Breast epithelium (tissue), 4 donors: ENCODE measurements at regions not wholly inside any gene's neighbourhood (a gene's known extent, or its start where the extent isn't known, plus 50 kb on each side); places are given as distances from the start of the nearest gene placed in this dataset.

Experiments
- DNase-seq, 2 donors: peaks; one replicate each; pipeline ENCODE4 v3.0.0-alpha.2; 2019; ENCODE audit warnings: low spot score in 2 of 2
- H3K27ac ChIP-seq, 2 donors: fragments of 200-600 bp; sonication (generic) in 1 of 2; one replicate each; pipeline ENCODE4 v1.5.1; 2016 to 2019; ENCODE audit warnings: mild to moderate bottlenecking in 1 of 2
- H3K27me3 ChIP-seq, 2 donors: fragments of 200-600 bp; sonication (generic) in 1 of 2; one replicate each; pipeline versions ENCODE4 v1.5.1 to v1.6.0; 2017 to 2019; ENCODE audit warnings: control low read depth in 1 of 2, mild to moderate bottlenecking in 1 of 2
- H3K36me3 ChIP-seq: fragments of 200-600 bp; one replicate; pipeline ENCODE4 v1.5.1; 2019
- H3K4me1 ChIP-seq, 2 donors: fragments of 200-600 bp; sonication (generic); one replicate each; pipeline ENCODE4 v1.5.1; 2016 to 2019; ENCODE audit warnings: control low read depth in 1 of 2
- H3K4me3 ChIP-seq, 3 donors: fragments of 200-600 bp; sonication (generic); 1 replicate in 2 of 3; 2 replicates in 1 of 3; pipeline ENCODE4 v1.5.1; 2016 to 2019; ENCODE audit warnings: mild to moderate bottlenecking in 3 of 3, moderate library complexity in 2 of 3
- H3K9me3 ChIP-seq, 2 donors: fragments of 200-600 bp; sonication (generic) in 1 of 2; one replicate each; pipeline ENCODE4 v1.5.1; 2016 to 2019; ENCODE audit warnings: control low read depth in 1 of 2
- CTCF ChIP-seq, 3 donors: fragments of 450-650 bp; IDR thresholded peaks; one replicate each; pipeline ENCODE4 v1.5.1; 2016 to 2017; ENCODE audit warnings: antibody characterized with exemption in 3 of 3, mild to moderate bottlenecking in 3 of 3, moderate library complexity in 3 of 3
- POLR2A ChIP-seq: fragments of 450-650 bp; IDR thresholded peaks from one replicate; pipeline ENCODE4 v1.6.1; 2016; ENCODE audit warnings: antibody characterized with exemption, mild to moderate bottlenecking, moderate library complexity
- POLR2AphosphoS5 ChIP-seq, 3 donors: sonication (generic); formaldehyde crosslinking; IDR thresholded peaks; one replicate each; pipeline ENCODE4 v1.6.1; 2017; ENCODE audit warnings: antibody characterized with exemption in 3 of 3
- intact Hi-C: fragments of 100-400 bp; cut with DNase I; formaldehyde crosslinking; loops from one replicate; pipeline ENCODE4 v1.15.1; 2023; ENCODE audit warnings: low total_unique reads

DNA sequence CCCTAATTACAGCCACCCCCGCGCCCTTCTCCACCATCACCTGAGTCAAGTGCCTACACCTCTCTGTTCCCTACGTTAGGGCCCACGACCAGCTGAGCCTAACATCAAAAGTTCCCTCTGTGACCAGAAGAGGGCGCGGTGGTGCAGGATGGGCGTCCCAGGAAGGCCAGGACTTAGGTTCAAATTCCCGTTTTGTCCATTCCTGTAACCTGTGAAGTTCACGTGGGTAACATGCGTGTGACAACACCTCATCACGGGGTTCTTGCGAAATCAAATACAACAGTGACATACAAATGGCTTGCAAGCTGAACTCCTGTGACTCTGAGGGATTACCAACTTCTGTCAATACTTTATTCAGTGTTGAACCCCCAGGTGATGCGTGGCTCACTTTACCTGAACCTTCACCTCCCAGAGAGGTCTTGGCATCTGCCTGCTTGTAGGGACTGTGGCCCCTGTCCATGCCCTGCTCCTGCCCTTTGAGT lies 207.9 kb downstream of the ARL4C start:
- TF ChIP-seq POLR2A: no peak
- TF ChIP-seq POLR2AphosphoS5 (IDR thresholded peaks at IDR 0.05): peak in 2 of 3 donors; percentile 55 to 66
- peak; percentile 50 to 74 (median 74) for TF ChIP-seq CTCF (IDR thresholded peaks at IDR 0.05)
- Histone ChIP-seq H3K36me3 (no peaks in the 10 kb centered on the region), H3K9me3 (no peaks in the 10 kb centered on the region), H3K27me3 (no peaks in the 10 kb centered on the region), H3K27ac (peak overlapping the region in 1 of 2 donors; percentile 41), H3K4me1 (no peaks in the 10 kb centered on the region), H3K4me3 (no peak overlapping the region)
- intact Hi-C loops: no loop called here
- DNase-seq: peak in 1 of 2 donors; percentile 62

DNA sequence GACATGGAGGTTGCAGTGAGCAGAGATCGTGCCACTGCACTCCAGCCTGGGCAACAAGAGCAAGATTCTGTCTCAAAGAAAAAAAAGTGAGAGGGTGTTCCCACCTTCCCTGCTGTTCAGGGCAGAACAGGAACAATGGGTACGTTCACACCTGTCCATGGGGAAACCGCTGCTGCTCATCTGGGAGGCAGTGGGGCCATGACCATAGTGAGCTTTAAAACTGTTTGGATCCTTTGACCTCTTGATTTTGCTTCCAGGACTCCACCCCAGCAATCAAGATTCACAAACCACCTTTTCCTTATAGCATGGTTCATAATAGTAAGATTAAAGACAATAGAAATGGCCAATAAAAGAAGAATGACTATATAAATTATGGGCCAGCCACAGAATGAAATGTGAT lies 209.2 kb downstream of the ARL4C start:
- no peak overlapping the region for H3K4me3 ChIP-seq
- TF ChIP-seq POLR2A (no peak), POLR2AphosphoS5 (IDR thresholded peaks at IDR 0.05) (no peak), CTCF (IDR thresholded peaks at IDR 0.05) (no peak)
- H3K4me1 ChIP-seq: no peaks in the 10 kb centered on the region
- H3K27ac ChIP-seq: no peak overlapping the region
- H3K27me3 ChIP-seq: no peaks in the 10 kb centered on the region
- H3K9me3 ChIP-seq: no peaks in the 10 kb centered on the region
- H3K36me3 ChIP-seq: no peaks in the 10 kb centered on the region
- DNase-seq: no peak
- intact Hi-C loops: no loop called here

- H3K36me3 ChIP-seq: no peaks in the 10 kb centered on the region
- H3K27me3 ChIP-seq: no peaks in the 10 kb centered on the region
- H3K9me3 ChIP-seq: no peaks in the 10 kb centered on the region
- H3K27ac ChIP-seq: no peak overlapping the region
- intact Hi-C loops: no loop called here
- TF ChIP-seq POLR2A (no peak), POLR2AphosphoS5 (IDR thresholded peaks at IDR 0.05) (no peak), CTCF (IDR thresholded peaks at IDR 0.05) (no peak)
- H3K4me1 ChIP-seq: no peaks in the 10 kb centered on the region
- no peak overlapping the region for H3K4me3 ChIP-seq
- DNase-seq: no peak
These were observed 209.9 kb downstream of the ARL4C start for GRCh38 chr2:234286956-234287355.

- no peaks in the 10 kb centered on the region for H3K27me3 ChIP-seq
- intact Hi-C loops: no loop called here
- no peaks in the 10 kb centered on the region for H3K9me3 ChIP-seq
- H3K27ac ChIP-seq: no peak overlapping the region
- TF ChIP-seq POLR2AphosphoS5 (IDR thresholded peaks at IDR 0.05): no peak
- TF ChIP-seq CTCF (IDR thresholded peaks at IDR 0.05): no peak
- no peak for TF ChIP-seq POLR2A
- H3K4me3 ChIP-seq: no peak overlapping the region
- H3K4me1 ChIP-seq: no peaks in the 10 kb centered on the region
- no peaks in the 10 kb centered on the region for H3K36me3 ChIP-seq
- no peak for DNase-seq
These were observed 210.7 kb downstream of the ARL4C start for GRCh38 chr2:234286118-234286598.

DNA sequence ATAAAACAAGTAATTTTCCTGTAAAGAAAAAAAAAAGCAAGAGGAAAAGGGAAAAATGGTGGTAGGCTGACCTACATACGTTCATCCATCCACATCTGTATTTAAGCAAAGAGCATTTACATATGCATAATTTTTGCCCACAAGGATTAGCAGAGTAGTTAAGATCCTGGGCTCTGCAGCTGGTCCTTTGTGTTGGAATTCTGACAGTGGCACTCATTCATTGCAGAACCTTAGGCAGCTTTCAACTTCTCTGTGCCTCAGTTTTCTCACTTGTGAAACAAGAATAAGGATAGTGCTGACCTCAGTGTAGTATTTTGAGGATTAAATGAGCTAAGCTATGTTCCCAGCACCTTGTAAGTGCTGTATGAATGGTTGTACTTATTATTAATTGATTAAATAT lies 211.3 kb downstream of the ARL4C start:
- Histone ChIP-seq H3K4me3 (no peak overlapping the region), H3K36me3 (no peaks in the 10 kb centered on the region), H3K27me3 (no peaks in the 10 kb centered on the region), H3K4me1 (no peaks in the 10 kb centered on the region), H3K9me3 (no peaks in the 10 kb centered on the region), H3K27ac (no peak overlapping the region)
- intact Hi-C loops: no loop called here
- no peak for TF ChIP-seq CTCF (IDR thresholded peaks at IDR 0.05)
- TF ChIP-seq POLR2A: no peak
- TF ChIP-seq POLR2AphosphoS5 (IDR thresholded peaks at IDR 0.05): no peak
- DNase-seq: no peak
